Panc1 (cell line): ENCODE measurements at regions not wholly inside any gene's neighbourhood (a gene's known extent, or its start where the extent isn't known, plus 50 kb on each side); places are given as distances from the start of the nearest gene placed in this dataset.

Experiments
- CTCF ChIP-seq: fragments of 450-650 bp; IDR thresholded peaks from 2 replicates; pipeline ENCODE4 v1.5.1; 2017; ENCODE audit warnings: mild to moderate bottlenecking
- POLR2AphosphoS5 ChIP-seq: IDR thresholded peaks from 2 replicates; pipeline ENCODE4 v1.6.1; 2012; ENCODE audit warnings: mild to moderate bottlenecking, low read depth, low read length, moderate library complexity

DNA sequence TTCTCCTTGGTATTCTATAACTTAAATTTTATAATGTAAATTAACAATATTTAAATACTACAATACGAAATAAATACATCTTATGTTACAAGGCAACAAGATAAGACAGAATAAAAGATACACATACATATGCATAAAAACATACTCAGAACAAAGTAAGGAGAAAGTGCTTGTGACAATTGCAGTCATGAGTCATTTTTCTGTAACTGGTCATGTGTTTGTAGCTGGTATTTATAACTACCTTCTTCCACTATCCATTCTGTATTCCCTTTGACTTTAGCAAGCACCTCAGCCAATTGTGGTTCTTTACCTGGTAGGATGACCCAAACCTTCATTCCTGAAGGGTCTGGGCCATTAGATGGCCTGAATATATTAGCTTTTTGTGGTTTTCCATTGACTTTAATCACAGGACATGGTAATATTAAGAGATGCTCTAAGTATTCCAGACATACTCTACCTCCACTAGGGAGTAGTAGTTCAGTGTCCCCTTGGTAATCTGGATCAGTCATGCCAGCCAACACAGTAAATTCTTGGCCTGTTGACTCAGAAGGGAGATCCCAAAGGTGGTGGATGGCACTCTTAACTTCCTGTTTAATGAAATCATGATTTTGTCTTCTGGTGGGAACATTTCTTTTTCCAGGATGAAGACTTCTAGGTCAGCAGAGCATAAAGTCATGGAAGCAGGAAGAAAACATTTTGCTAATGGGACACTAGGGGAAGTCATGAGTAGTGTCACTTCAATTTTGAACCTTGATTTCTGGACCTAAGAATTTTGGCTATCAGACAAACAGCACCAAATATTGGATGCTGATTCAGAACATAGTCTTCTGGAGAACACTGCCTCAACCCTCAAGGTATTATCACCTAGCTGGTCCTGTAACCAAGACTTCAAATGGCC, 733.7 kb upstream of the IGFBP3 start:
- TF ChIP-seq CTCF (no peak), POLR2AphosphoS5 (no peak)
